GM18508 (cell line): ENCODE measurements at regions not wholly inside any gene's neighbourhood (a gene's known extent, or its start where the extent isn't known, plus 50 kb on each side); places are given as distances from the start of the nearest gene placed in this dataset.

Experiments used
- ATAC-seq: cut with Tn5 transposase; IDR thresholded peaks from one replicate; pipeline ENCODE4 v1.9.1; 2021; ENCODE audit warnings: moderate number of reproducible peaks; ENCODE audit not compliant: insufficient read depth, unreplicated experiment

DNA sequence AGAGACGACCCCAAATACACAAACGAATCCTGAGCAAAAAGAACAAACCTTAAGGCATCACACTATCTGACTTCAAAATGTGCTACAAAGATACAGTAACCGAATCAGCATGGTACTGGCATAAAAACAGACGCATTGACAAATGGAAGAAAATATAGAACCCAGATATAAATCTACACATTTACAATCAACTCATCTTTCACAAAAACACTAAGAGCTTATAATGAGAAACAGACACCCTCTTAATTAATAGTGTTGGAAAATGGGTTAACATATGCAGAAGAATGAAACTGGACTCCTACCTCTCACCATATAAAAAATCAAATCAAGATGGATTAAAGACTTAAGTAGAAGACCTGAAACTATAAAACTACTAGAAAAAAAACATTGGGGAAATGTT, 130.3 kb upstream of the DCBLD2 start:
- no peak for ATAC-seq

DNA sequence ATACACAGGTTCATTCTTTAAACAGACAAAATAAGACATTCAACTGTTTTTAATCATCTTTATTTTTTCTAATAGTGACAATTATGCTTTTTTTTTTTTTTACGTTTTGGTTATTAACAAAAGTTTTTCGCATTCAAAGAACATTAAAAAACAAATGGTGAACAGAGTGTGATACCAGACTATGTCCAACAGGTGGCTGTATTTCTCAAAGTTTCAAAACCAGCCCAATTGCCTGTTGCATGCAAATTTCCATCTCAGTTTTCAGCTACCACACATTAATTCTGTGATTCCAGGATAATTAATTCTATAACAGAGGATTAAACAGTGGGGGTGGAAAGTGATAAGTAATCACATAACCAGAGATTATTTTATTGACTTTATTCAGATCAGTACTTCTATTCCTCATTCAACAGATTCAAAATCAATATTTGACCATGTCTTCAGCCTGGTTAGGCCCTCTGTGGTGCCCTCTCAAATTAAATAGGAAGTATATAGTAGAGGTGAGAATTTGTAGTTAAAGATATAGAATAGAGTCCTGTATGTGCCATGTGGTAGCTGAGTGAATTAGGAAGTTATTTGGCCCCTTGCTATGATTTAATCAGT, 122.2 kb upstream of the DCBLD2 start:
- ATAC-seq: peak; percentile 86

DNA sequence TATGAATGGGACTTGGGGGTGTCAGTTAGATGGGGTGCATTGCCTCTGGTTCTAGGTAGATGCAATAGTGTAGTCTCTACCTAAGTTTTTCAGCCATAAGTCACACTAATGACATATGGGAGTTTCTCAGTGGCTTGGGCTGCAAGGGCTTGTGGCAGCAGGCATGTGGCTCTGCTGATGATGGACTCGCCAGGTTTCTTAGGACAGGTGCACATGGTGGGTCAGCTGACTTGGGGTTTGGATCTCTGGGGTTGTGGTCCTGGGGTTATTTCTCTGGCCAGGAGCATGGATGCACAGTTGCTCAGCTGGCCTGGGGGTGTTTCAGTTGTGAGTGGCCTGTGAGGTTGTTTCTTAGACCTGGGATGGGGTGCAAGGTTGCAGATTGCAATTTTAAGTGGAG, 120.0 kb upstream of the DCBLD2 start:
- ATAC-seq: no peak

DNA sequence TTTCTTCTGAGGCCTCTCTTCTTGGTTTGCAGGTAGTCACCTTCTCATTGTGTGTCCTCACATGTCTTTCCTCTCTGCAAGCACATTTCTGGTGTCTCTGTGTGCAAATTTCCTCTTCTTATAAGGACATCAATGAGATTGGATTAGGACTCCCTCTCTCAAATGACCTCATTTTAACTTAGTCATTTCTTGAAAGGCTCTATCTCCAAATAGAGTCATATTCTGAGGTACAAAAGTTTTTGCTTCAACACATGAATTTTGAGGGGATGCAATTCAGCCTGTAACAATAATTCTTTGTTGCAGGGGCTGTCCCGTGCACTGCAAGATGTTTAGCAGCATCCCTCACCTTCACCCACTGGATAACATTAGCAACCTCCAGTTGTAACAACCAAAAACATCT, 115.0 kb upstream of the DCBLD2 start:
- no peak for ATAC-seq

DNA sequence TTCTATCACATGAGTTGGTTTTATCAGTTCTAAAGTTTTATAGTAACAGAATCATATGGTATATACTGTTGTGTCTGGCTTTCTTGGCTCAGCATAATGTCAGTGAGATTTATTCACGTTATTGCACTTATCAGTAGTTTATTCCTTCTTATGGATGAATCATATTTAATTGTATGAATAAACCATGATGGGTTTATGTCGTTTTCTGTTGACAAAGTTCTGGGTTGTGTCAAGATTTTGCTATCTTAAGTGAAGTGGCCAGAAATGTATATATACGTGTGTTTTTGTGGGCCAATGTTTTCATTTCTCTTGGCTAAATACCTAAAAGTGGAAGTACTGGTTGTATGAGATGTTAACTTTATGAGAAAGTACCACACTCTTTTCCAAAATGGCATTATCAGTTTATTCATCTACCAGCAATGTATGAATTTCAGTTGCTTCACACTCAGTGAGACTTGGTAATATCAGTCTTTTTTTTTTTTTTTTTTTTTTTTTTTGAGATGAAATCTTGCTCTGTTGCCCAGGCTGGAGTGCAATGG, 112.4 kb upstream of the DCBLD2 start:
- no peak for ATAC-seq

DNA sequence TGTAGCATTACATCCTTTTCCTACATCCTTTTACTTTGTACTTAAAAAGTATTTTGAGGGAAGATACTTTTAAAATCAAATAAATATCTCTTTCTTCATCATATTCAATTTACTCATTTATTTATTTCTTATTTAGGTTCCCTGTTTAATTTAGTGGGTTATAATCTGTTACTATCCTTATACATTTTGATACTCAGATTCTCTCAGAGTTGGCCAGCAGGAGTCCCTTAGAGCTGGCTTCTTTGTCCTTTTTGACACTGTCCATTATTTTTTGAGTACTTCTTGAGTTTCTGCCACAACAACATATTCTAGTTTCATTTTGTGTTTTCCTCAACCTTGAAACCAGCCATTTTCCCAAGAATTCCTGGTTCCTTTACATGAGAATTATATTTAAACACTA, 111.6 kb upstream of the DCBLD2 start:
- ATAC-seq: no peak

DNA sequence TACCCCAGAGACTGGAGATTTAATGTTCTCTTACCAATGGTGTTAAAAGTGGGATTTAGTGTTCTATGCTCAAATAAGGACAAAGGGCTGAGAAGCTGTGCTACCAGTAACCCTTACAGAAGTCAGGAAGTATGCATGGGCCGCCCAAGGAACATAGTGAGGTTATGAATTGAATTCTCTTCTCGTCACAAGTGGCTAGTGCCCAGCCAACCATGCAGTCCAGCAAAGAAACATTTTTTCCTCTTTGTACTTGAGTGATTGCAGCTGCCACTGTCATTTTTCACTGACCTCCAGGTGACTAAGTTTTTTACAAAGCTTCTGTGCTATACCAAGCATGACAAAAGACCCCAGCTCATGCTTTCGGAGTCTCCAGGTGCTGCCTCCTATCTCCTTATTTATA, 110.6 kb upstream of the DCBLD2 start:
- peak; percentile 84 for ATAC-seq

DNA sequence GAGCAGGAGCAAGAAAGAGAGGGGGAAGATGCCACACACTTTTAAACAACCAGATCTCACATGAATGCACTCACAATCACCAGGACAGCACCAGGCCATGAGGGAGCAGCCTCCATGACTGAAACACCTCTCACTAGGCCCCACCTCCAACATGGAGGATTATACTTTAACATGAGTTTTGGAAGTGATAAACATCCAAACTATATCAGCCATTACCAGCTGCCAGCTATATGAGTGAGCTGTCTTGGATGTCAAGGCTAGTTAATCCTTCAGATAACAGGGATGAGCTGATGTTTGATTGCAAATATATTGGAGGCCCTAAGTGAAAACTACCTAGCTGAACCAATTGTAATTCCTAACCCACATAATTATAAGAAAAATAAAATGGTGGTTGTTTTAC, 108.4 kb upstream of the DCBLD2 start:
- no peak for ATAC-seq

DNA sequence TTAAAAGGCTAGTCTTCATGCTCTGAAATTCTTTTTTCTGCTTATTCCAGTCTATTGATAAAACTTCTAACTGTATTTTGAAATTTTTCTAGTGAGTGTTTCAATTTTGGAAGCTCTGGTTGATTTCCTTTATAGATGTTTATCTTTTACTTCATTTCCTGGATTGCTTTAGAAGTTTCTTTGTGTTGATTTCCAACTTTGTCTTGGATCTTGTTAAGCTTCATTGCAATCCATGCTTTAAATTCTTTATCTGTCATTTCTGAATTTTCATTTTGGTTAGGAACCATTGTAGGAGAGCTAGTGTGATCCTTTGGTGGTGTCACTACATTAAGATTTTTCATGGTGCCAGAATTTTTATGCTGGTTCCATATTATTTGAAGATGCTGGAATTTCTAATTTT, 105.2 kb upstream of the DCBLD2 start:
- no peak for ATAC-seq

DNA sequence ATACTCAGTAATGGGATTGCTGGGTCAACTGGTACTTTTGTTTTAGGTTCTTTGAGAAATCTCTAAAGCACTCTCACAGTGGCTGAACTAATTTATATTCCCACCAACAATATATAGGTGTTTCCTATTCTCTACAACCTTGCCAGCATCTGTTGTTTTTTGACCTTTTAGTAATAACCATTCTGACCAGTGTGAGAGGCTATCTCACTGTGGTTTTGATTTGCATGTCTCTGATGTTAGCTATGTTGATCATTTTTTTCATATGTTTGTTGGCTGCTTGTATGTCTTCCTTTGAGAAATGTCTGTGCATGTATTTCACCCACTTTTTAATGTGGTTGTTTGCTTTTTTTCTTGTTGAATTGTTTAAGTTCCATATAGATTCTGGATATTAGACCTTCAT, 98.2 kb upstream of the DCBLD2 start:
- ATAC-seq: no peak

DNA sequence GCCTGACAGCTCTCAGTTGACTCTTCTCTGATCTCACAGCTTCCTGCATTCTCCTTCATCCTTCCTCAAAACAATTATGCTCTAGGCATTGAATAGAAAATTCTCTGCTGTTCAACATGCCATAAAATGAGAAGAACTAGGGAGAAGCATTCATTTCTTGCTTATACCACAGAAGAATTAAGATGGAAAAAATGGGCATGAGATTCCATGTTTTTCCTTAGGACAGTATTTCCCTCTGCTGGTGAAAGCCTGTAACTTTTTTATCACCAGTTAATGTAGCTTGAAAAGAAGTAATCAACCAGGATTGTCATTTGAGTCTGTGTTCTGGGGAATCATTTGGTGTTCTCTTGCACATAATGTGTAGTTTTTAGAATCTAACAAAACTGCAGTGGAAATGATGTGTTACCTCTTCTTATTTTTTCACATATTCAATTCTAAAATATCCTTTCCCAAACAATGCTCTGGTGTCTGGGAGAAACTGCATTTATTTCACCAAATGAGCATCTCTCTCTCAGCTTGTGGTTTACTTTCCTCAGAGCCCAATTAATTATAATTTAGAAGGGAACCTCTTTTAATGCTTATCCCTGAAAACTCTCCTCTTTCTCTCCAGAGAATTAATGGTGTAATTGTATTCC, 92.8 kb upstream of the DCBLD2 start:
- no peak for ATAC-seq

DNA sequence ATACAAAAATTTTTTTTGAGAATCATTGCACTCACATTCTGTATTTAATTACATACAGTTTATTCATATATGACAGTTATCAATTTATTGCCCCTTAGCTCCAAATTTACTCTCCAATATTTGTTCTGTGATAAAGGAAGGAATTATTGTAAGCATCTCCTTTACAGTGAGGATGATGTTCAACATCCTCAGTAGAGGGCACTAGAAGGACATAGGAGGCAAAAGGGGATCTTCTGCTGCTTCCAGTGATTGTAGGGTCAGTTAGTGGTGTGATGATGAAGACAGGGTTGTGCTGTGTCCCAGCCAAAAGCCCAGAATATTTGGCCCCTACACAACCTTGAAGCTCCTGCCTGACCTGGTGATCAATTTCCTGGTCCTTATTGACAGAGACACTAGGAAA, 89.9 kb upstream of the DCBLD2 start:
- ATAC-seq: no peak

DNA sequence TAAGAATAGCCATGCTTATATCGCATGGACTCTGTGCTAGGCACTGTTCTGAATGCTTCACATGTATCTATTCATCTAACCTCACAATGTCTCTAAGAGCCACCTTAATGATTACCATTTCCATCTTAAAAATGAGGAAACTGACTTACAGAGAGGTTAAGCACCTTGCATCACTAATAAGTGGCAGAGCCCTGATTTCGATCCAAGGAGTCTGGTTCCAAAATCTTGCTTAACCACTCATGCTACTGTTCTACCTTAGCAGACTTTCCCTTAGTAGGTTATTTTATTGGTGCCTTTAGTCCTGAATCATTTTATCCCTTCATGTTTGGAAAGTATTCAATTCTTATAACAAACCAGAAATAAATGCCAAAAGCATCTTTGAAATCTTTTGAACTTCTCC, 89.2 kb upstream of the DCBLD2 start:
- no peak for ATAC-seq

DNA sequence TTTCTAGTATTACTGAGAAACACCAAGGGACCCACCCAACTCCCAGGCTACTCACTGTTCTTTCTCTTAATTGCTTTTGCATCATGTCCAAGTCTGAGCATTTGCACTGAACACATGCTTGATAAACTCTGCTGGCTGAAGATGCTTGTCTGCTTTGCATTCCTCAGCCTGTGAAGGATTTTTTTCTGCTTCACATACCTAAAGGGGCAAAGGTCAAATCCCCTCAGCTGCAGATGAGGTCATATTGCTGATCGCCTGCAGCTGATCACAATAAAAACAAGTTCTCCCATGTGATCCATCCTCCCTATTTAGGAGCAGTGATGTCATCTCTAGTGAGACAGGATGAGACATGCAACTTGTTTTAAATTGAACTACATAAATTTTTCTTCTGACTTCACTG, 84.6 kb upstream of the DCBLD2 start:
- ATAC-seq: no peak

DNA sequence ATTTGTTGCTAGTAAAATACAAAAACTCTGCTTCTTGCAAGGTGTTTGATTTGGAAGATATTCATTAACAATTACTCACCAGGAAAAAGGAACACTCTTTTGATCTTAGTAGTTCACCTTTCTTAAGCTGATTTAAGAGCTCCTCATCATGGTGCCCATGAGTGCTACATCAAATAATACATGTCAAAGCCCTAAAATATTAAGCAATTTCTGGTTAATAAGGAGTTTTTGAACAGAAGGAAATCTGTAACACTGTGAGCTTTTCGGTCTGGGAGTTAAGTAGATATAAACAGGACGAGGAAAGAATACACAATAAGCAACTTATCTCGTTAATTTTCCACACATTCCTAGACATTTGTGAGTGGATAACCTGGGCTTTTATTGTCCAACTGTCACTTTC, 83.9 kb upstream of the DCBLD2 start:
- no peak for ATAC-seq

DNA sequence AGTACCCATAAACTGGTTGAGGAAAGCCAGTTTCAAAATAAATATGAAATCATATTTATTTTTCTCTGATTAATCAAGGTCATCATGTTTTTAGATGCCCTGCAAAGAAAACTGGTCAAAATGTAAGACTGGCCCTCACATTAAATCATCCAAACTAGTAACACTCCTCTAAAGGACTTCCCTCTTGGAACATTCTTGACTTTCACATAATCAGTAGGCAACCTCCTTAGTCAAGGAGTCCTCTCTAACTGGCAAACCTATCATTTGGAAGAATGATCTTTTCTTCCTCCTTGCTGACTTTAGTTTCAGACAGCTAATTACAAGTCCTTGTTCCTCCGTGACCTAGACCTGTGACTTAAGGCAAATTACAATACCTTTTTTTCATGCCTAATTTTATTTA, 82.5 kb upstream of the DCBLD2 start:
- ATAC-seq: no peak

DNA sequence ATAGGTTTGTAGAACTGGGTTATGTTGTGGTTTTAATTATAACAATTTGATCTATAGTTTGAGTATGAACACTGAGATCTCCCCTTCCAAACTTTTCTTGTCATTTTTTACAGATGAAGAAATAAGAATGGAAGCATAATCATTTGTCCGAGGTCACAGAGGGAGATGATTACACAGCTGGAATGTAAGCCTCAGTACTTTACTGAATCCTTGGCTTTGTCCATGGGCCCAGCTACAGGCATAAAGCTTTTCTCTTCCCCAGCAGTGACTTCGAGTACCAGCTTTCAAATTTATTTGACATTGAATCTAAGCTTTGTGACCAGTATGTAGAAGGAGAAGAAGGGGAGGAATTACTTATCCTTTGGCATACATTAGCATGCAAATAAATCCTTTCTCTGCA, 80.9 kb upstream of the DCBLD2 start:
- ATAC-seq: no peak

DNA sequence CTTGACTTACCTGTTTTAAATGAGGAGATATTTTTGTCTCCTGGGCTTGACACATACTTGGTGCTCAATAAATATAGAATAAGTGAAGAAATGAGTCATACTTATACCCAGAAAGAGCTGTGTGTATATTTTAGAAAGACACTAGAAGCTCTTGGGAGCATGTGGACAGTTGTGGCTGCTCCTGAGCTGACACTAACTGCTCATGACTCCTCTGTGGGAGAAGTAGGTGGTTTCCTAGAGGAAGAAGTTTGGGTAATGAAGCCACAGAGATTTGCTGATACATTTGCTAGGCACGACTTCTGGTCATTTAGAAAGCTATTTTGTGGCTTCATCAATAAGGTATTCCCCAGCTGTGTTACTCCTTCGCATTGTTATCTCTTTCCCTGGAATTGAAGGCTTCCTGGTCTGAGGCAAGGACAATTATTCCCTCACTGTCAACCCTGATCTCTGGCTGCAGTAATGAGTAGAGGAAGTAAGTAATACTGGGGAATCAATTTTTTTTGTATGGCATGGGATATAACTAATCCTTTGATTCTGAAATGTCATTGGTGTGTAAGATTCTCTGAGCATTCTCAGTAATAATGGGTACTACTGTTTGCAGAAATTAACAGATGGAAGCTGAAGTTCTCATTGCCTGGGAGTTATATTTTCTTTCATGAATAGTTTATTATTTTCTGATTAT, 79.6 kb upstream of the DCBLD2 start:
- peak; percentile 88 for ATAC-seq

DNA sequence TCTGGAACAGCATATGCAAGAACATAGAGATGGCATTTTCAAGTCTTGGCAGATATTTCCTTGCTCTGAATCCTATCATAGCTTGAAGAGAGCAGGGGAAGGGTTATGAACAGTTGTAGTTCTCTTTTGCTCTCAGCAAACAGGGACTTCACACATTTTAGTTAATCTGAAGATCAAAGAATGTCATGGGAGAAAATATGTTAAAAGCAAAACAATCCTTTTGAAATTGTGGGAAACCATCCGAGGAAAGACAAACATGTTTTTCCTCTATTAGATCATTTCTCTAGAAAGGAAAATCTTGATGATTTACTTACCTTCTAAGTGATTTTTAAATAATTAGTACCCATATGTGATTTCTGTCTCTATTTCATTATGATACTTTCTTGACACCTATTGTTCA, 77.8 kb upstream of the DCBLD2 start:
- no peak for ATAC-seq

DNA sequence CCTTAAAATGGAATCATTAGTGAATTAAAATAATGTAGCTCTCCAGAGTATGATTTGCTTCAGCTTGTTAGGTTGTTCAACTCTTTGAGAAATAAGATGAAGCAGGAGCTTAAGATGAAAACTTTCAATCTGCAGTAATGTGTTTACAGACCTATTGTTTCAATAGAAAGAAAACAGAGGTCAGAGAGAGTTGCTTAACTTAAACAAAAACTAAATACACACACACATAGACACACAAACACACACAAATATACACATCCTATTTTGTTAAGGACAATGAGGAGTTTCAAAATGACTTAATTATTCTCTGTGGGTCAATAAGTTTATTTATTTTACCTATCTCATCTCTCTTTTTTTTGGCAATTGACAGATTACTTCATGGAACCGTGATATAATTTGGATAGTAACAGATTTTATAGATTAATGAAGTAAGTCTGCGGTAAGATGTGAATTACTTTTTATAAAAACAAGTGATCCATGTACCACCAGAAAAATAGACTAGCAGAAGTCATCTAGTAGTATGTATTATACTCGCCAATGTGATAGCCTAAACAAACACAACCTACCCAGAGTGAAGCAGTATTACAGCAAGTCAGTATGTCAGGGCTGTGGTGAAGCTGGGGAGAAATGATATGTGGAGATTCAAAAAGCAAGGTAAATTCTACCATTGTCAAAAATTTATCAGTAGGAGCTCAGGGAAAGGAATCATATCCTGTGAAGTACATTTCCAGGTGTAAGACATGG, 76.7 kb upstream of the DCBLD2 start:
- ATAC-seq: no peak

DNA sequence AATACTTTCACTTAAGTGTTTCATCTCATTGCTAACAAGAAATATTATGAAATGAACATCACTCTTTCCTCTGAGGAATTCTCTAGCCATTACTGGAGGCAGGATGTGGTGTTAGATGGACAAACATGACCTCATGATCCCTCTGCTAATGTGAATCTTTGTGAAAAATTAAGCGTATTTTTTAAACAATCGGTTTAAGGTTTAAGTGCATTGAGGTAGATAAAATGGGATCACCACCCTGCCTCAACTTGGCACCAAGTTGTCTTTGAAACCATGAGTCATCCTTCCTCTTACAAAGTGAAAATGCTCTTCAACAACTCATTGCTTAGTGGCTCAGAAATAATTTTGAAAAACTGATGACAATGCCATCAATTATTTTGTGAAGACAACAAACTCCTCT, 76.0 kb upstream of the DCBLD2 start:
- no peak for ATAC-seq
